Inflammatory macrophage (primary cell): ENCODE measurements at regions not wholly inside any gene's neighbourhood (a gene's known extent, or its start where the extent isn't known, plus 50 kb on each side); places are given as distances from the start of the nearest gene placed in this dataset.
"Not testable (repeated sequence)": the region's sequence is repeated elsewhere in the genome, so short reads cannot be mapped to it uniquely, and the experiment has no call there.

Experiments used
- DNase-seq, 2 donors: peaks; one replicate each; pipeline ENCODE4 v3.0.0-alpha.2; 2020 to 2022

DNA sequence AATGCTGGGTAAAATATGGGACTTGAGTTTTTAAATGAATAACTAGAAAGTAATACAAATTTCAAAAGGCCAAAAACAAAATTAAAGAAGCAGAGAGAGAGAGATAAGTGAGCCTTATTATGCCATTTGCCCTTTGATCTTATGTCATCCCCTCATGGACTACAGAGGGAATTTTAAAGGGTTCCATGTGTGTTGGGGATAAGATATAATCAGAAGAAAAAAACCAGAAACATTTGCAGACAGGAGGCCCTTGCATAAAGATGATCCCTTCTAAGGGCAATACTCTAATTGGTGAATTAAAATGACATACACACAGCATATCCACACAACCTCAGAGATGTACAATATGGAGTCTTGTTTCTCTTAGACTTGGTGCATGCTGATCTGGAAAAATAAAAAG, 406.6 kb upstream of the LARGE1 start:
- DNase-seq = no peak

DNA sequence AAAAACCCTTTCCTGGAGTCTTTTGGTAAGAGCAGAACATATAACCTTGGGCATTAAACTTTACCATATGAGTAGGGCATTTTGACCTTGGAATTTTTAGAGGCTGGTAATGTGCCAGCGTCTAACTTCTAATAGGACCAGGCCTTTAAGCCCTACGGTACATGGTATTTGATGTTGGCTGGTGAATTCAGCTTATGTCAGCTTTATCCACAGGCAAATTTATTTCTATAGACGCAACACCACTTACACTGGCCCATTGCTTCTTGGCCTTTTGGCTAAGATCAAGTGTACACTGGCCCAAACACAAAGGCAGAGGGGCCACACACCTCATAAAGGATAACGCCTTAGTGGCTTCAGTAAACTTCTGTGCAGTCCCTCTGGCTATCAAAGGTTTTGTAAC, 410.2 kb upstream of the LARGE1 start:
- no peak for DNase-seq

DNA sequence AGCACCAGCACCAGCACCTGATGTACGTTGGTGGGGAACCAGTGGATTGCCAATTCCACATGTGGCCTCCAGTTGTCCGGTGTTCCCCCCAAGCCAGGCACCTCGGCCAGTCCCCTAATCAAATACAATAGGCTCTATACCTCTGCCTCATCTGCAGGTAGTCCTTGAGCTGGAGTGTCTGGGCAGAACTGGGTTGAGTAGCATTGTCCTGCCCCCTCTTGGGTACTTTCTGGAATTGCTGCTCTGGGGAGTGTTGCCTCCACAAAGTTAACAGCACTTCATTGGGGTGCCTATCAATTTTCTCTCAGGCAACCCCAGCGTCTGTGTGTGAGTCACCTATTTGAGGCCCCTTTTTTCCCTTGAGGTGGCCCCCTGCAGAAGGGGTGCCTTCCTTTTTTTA, 413.0 kb upstream of the LARGE1 start:
- DNase-seq = no peak

DNA sequence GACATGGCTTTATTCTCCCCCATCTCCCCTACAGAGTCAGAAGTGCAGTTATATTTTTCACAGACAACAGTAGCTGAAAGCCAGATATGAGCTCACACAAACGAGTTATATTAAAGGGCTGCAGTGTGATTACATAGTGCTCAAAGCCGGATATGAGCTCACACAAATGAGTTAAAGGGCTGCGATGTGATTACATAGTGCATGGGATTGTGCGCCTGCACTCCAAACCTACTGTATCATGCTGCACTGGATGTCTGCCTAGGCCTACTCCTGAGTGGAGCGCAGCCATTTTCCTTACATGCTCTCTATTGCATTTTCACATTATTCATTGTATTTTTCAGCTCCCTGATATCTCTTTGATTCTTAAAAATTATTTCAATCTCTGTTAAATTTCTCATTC, 414.6 kb upstream of the LARGE1 start:
- no peak for DNase-seq

DNA sequence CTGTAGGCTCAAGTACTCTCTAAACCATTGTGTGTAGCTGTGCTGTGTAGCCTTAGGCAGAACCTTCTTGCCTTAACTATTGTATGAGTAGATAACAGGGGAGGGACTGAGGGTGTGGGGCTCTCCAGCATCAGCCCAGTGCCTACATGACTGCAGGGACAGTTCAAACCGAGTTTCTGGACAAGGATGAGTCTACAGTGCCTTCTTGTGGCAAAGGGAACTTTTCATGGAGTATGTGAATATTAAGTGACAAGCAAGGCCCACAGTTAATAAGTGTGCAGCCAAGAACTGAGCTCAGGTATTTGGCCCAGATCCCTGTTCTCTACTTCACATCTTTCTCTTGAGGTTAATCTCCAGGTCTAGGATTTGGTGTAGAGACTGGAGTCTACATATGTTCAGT, 424.4 kb upstream of the LARGE1 start:
- DNase-seq = no peak

DNA sequence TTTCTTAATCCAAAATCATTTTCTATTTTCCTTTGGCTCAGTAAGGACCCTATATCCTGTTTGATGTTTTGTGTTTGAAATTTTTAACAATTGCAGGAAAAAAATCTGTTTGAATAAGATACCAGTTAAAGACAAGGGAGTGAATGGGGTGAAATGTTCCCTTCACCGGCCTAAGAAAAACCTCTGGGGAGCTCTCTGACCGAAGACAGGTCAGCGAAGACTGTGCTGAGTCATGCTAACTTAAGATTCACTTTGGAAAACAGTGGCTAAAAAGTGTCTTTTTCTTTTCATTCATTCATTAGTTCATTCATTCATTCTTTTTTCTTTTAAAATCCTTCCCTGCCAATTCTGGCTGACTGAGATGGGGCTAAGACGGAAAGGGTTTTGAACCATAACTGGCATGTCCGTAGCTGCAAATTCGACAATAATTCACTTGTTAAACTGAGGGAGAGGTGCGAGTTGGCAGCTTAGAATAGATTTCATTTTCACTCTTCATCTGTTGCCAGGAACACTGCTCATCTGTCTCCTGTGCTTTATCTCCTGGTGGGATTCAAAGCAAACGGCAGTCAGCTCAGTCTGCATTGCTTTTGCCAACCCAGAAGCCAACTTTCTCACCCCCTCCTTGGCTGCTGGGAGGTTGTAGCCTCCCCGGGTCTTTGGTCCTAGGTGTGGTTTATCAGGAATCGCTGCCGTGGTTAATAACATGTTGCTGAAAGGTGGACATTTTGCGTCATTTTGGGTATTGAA, 434.0 kb upstream of the LARGE1 start:
- DNase-seq = no peak

DNA sequence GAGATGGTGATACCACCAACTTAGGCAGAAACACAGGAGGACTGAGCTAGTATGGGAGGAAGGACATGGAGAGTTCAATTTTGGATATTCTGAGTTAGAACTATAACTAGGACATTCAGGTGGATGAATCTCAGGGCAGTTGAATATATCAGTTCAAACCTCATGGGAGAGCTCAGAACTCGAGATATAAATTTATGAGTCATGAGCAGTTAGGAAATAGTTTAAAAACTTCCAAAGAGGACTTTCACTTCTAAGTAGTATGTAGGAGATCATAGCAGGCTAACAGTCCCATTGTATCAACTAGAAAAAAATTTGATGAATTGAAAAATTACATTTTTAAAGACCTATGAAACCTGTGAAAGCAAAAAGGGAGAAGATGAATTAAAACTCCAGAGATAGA, 436.2 kb upstream of the LARGE1 start:
- DNase-seq = no peak

DNA sequence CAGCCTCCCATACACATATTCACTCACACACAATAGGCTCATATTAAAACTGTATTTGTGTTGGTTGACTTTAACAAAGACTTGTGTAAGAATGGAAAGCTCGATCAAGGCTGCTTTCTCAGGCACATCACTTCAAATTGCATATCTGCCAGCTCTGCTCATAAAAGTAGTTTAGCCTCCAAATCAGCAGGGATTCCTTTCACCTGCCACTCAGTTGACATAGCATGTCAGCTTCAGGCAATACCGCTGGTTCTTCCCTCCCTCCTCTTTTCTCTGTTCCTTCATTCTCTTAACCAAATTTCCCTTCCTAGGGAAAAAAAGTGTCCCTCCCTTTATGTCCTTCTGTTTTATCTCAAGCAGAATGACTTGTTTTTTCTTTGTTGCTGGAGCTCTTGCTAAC, 450.4 kb upstream of the LARGE1 start:
- no peak for DNase-seq

DNA sequence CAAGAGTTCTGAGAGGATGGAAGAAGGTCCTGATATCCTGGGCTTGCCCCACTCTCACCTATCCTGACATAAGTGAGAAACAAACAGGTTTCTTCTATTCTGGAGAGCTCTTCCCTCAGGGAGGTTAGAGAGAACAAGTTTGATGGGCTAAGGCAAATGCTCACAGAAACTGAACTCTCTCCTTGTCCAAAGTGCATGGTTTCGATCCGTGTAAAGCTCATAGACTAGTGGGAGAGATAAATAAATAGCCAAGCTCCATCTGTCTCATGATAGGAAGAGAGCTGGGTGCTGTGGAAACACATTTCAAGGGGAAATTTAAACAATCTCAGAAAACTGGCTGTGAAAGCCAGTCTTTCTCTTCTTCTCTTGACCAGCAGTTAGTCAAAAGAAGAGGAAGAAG, 459.5 kb upstream of the LARGE1 start:
- no peak for DNase-seq

DNA sequence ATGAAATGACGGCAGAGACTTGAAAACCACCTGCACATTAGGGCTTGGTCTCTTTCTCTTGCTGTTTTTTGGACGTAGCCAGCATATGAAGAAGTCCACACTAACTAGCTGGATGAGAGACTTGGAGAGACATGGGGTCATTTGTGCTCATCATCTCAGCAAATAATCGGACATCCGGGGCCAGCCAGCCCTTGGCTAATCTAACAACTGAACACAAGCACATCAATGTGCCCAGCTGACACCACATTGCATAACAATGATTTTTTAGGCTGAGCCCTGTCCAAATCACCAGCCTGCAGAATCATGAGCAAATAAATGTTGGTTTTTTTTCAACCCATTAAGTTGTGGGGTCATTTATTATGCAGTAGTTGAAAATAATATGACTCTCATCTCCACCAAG, 460.3 kb upstream of the LARGE1 start:
- no peak for DNase-seq

DNA sequence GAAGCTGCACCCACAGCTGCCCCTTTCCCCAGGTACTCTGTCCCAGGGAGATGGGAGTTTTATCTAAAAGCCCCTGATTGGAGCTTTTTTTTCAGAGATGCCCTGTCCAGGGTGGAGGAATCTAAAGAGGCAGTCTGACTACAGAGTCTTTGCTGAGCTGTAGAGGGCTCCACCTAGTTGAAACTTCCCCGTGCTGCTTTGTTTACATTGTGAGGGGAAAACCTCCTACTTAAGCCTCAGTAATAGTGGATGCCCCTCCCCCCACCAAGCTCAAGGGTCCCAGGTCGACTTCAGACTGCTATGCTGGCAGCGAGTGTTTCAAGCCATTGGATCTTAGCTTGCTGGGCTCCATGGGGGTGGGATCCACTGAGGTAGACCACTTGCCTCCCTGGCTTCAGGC, 470.1 kb upstream of the LARGE1 start:
- no peak for DNase-seq

DNA sequence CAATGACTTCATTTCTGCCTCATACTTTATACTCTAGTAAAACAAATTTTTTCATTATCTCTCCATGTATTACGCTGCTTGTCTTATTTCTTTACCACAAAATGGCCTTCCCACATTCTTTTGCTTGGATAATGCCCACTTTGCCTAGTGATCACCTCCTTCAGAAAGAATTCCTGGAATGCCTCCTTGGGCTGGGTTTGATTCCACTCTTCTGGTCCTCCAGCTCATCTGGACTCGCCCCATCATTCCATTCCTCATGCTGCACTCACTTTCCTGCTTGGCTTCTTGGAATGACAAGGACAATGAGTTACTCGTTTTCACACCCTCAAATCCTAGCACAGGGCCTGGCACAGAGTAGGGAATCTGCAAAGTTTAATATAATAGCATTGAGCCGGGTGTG, 475.1 kb upstream of the LARGE1 start:
- no peak for DNase-seq

DNA sequence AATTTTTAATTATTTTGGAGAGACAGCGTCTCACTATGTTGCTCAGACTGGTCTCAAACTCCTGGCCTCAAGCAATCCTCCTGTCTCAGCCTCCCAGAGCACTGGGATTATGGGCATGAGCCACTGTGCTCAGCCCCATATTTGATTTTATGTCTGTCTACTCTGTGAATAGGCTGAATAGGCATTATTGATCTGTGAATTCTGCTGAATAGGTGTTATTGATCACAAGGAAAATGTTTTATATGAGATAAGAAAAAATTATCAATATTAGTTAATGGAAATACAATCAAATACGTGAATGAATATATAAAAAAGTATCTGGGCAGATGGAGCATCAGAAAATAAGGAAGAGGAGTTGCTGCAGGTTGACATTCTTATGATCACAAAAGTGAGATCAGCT, 483.4 kb upstream of the LARGE1 start:
- DNase-seq = no peak

DNA sequence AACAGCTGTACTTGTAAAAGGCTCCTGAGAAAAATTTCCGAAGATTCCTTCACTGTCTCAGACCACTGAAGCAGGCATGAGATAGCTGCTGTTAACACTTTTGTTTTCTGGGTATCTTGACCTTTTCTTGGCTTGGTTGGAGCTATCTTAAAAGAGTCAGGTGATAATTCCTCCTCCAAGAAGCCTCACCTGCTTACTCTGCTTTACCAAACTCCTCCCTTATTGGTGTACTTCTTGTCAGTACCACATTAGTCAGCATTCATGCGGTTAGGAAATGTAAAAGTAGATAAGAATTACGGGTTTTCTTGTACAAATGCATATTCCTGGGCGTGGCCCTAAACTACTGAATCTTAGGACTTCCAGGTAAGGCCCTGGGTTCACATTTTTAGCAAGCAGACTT, 489.8 kb upstream of the LARGE1 start:
- no peak for DNase-seq

DNA sequence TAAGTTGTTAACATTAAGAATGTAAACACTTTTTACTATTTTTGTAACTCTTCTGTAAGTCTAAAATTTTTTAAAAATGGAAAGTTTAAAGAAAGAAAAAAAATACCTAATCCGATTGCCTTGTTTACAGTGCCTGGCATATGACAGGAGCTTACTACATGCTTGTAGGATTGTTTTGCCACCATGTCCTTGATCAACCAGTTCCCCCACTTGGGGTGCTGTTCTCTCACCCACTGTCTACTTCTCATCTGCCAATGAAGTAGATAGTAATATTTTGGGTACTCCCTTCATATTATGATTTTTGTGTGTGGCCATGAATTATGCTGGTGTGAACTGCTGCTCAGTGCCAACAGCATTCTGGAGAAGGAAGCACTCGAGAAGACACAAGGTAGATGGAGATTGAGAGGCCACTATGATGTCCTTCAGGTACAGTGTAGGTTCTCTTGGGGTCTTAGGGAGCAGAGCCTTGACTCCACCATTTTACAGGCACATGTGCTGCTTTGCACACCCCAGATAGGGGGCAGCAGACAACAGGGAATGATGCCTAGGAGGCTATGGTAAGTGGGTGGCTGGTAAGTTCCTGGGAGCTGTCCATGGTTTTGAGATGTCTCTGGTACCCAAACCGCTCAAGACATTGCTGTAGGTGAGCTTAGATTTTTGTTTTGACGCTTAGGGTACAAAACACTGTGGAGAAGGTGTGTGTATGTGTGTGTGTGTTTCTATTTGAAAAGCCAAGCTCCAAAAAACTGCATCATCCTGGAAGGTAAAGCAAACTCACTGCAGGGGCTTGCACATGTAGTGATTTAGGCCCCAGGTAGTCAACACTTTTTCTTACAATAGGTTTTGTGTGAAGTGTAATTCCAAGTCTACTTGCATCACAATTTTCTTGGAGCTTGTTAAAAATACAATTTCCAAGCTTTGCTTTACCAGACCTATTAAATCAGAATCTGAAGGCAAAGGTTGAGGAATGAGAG, 494.5 kb upstream of the LARGE1 start:
- peak; percentile 6 to 62 for DNase-seq

DNA sequence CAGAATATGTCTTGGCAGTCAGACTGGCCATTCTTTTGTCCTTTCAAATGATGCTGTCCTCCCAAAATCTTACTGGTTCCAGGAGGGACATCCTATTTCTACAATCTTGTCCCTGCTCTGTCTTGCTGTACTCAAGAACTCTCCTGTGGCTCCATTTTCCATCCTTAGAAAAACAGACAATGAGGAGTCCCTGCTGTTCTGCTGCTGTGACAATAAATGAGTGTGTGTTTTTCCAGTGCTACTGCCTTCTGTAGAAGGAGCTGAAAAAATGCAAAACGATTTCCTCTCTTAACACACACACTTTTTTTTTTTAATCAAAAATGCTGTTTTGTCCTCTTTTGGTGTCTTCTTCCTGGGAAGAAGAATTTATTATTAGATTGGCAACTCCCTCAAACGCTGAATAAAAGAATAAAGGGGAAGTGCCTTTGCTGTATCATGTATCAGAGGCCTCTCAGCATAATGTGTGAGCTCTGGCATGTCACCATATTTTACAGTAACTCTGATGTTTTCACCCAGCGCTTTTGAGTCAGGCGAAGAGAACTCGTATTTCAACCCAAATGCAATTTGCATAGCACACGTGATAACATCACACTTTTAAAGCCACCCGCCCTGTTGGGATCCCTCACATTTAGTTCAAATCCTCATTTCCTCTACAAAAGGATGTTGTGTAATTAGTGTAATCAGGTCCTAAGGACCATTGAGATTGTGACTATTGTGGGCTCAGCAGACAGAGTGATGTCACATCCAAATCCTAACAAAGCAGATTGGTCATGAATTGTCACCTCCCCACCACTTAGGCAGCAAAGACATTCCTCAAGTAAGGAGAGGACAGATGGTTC, 496.0 kb upstream of the LARGE1 start:
- no peak for DNase-seq

DNA sequence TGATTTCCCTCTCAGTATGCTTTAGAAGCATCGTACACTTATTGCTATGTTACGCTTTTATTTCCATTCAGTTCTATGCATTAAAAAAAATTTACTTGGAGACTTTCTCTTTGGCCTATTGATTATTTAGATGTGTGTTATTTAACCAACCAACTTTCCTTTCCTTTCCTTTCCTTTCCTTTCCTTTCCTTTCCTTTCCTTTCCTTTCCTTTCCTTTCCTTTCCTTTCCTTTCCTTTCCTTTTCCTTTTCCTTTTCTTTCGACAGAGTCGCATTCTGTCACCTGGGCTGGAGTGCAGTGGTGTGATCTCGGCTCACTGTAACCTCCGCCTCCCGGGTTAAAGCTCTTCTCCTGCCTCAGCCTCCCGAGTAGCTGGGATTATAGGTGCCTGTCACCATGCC, 502.7 kb upstream of the LARGE1 start:
- not testable (repeated sequence) for DNase-seq

DNA sequence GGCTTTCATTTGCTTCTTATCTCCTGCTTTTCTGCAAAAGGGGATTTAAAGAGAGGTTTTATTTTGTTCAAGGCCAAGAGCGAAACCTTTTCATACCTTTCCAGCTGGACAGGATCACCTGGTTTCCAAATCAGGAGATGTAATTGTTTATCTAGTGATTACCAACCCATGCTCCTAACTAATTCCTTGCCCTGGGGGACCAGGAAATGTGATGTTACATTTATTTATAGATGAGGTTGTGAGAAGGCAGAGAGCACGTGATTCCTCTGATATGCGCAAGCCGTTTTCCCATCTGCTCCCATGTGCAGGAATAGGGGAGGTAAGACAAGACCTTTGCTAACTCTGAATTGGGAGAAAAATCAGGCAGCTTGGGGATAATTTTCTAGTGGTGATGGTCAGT, 507.2 kb upstream of the LARGE1 start:
- no peak for DNase-seq

DNA sequence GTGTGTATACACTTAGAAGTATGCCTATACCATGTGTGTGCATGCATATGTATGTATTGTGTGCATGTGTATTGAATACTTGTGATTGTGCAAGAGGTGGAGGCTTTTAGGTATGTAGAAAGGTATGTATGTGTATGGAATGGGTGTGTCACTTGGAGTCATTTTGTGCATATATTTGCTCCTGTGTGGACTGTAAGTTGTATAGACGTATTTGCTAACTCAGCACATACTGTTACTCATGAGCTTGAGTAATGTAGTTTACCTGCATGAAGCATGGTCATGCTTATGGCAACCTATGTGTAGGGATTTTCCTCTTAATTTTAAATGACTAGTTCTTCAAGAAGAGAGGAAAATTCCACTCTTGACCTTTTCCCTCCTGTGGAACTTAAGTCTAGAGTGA, 507.6 kb upstream of the LARGE1 start:
- DNase-seq = no peak

DNA sequence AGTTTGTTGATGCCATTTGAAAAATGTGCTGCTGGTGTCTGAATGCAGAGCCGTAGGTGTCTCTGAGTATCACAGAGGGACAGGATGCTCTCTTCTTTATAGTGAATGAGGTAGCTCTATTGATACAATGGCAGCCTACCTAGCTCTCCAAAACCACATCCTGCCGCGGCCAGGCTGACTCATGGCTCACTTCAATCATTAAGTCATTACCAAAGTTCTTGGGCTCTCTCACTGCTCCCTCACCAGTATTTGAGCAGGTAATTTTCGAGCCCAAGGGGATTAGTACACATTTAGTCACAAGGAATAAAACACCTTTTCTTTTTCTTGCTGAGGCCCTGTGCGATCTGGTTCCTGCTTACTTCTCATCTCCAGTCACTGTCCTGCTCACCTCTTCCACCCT, 509.0 kb upstream of the LARGE1 start:
- no peak for DNase-seq

DNA sequence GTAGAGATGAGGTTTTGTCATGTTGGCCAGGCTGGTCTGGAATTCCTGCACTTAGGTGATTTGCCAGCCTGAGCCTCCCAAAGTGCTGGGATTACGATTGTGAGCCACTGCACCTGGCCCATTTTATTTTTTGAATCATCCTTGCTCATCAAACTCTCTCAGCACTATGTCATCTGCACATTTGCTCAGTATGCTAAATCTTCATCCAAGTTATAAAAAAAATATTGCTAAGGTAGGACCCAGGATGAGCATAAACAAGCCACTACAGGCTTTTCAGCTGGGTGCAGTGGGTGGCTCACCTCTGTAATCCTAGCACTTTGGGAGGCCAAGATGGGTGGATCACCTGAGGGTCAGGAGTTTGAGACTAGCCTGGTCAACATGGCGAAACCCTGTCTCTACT, 510.1 kb upstream of the LARGE1 start:
- no peak for DNase-seq

DNA sequence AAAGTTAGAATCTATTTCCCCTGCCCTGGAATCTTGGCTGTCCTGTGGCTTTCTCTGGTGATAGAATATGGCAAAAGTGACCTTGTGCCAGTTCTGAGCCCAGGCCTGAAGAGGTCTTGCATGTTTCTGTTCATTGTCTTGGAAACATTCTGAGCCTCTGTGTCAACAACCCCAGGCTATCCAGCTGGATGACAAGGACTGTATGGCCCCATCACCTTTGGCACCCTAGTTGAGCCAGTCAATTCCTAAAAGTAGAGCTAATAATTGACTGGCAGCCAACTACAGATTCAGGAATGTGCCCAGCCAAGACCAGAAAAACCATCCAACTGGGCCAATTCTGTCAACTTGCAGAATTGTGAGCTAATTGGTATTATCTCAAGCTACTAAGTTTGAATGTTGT, 514.1 kb upstream of the LARGE1 start:
- DNase-seq = no peak

DNA sequence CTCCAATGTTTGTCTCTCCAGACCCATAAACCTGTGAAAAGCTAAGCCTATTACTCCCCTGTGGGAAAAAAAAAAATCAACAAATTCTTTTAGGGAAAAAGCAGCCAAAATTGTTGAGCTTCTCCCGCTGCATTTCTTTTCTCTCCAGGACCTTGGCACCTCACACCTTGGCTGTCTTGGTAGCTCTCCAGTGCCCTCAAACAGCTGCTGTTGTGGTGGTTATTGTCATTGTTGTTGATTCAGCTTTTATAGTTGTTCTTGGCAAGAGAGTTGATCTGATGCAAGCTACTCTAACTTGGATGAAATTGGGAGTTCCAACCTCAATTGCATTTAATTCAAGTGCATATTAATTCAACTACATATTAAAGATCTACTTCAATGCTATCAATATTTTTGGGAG, 516.9 kb upstream of the LARGE1 start:
- no peak for DNase-seq
